ENCODE measurements at regions not wholly inside any gene's neighbourhood (a gene's known extent, or its start where the extent isn't known, plus 50 kb on each side); places are given as distances from the start of the nearest gene placed in this dataset.

DNA sequence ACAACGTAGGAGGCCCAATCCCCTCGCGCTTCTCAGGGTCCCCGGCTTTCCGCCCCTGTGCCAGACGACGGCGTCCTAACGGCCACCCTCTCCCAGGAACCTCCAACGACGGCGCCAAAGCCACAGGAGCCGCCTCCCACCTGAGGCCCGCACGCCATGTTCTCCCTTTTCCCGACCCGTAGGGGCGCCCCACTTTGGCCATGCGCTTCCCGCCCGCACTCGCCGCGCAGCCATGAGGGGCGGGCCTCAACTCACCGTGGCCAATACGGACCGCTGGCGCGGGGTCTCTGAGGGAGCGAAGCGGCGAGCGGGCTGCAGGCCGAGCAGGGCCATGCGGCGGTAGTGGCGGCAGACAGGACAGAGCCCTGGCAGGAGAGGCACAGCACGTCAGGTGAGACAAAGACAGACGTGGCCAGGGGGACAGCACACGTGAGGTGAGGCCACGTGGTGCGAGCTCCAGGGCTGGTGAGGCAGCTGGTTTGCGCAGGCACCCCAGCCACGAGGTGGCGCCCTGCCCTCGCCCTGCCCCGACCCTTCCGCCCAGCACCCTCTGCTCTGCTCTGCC is 1005.5 kb upstream of the PTPRD start:
- CTCF ChIA-PET, result no interaction called here
- Histone ChIP-seq H3K56ac (ENCODE audit: extremely low read depth, insufficient read depth, low read length) (no peak overlapping the region), H3K36me3 (ENCODE audit: control insufficient read depth, insufficient read depth, low read length) (no peaks in the 10 kb centered on the region), H3K9me1 (ENCODE audit: insufficient read depth, low read length) (no peaks in the 10 kb centered on the region), H4K20me1 (ENCODE audit: insufficient read depth, low read length) (no peaks in the 10 kb centered on the region), H3K79me1 (ENCODE audit: low read depth in 1 of 2, low read length in 2 of 2) (no peaks in the 10 kb centered on the region), H3K18ac (ENCODE audit: low read depth, low read length) (no peak overlapping the region), H2BK20ac (ENCODE audit: low read depth, low read length) (no peak overlapping the region), H4K8ac (ENCODE audit: low read depth in 2 of 2, low read length in 2 of 2) (no peak overlapping the region), H3K4me3 (ENCODE audit: insufficient read depth, low read depth, low read length) (no peak overlapping the region), H3K27me3 (ENCODE audit: control insufficient read depth, insufficient read depth, low read length) (no peaks in the 10 kb centered on the region), H3K9me3 (ENCODE audit: control insufficient read depth, insufficient read depth, low read length) (peaks cover 10% of the 10 kb centered on the region), H3K4ac (ENCODE audit: low read depth, low read length) (no peak overlapping the region), H2AK5ac (ENCODE audit: low read depth, low read length) (no peak overlapping the region), H3K4me1 (ENCODE audit: control insufficient read depth, insufficient read depth, low read length) (no peaks in the 10 kb centered on the region), H4K91ac (ENCODE audit: insufficient read depth, low read depth, low read length) (no peak overlapping the region), H4K5ac (ENCODE audit: low read depth, low read length) (no peak overlapping the region), H3K23ac (ENCODE audit: low read depth, low read length) (no peak overlapping the region), H3K4me2 (ENCODE audit: low read depth, low read length) (no peak overlapping the region), H2AFZ (replicated peaks; ENCODE audit: low read length, poor library complexity) (no peak overlapping the region), H3K27ac (ENCODE audit: insufficient read depth, low read length) (no peak overlapping the region), H2BK15ac (ENCODE audit: low read depth, low read length) (no peak overlapping the region), H3K9ac (ENCODE audit: low read depth, low read length) (no peak overlapping the region), H2BK120ac (ENCODE audit: low read depth, low read length) (no peak overlapping the region), H2BK5ac (ENCODE audit: low read depth, low read length, poor library complexity, severe bottlenecking) (no peak overlapping the region), H3K14ac (replicated peaks; ENCODE audit: low read depth, low read length) (no peak overlapping the region), H2AK9ac (replicated peaks; ENCODE audit: low read depth, low read length, poor library complexity) (no peak overlapping the region)
- BruUV-seq (replicated peaks), result no TSS peak
- dilution Hi-C loops (cut with HindIII; ENCODE audit: low sequenced_read_pairs, unreplicated experiment) (no loop called here), intact Hi-C loops (cut with micrococcal nuclease) (no loop called here), in situ Hi-C loops (cut with MboI; ENCODE audit: low sequenced_read_pairs) (no loop called here)
- 71% methylated on average over 18 of the region's 49 CpGs; no CpG with 5 or more reads in 1 of the 2 experiments for WGBS, 2 experiments (ENCODE audit: extremely low coverage in 2 of 2, insufficient read length in 1 of 2)
- no peak for TF ChIP-seq FOS (IDR thresholded peaks at IDR 0.05; ENCODE audit: low read depth, low read length)
- TF ChIP-seq, protein P1, sequence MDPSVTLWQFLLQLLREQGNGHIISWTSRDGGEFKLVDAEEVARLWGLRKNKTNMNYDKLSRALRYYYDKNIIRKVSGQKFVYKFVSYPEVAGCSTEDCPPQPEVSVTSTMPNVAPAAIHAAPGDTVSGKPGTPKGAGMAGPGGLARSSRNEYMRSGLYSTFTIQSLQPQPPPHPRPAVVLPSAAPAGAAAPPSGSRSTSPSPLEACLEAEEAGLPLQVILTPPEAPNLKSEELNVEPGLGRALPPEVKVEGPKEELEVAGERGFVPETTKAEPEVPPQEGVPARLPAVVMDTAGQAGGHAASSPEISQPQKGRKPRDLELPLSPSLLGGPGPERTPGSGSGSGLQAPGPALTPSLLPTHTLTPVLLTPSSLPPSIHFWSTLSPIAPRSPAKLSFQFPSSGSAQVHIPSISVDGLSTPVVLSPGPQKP (IDR thresholded peaks at IDR 0.05; ENCODE audit: borderline replicate concordance, low read depth, low read length), result no peak
- TF ChIP-seq, protein P2, sequence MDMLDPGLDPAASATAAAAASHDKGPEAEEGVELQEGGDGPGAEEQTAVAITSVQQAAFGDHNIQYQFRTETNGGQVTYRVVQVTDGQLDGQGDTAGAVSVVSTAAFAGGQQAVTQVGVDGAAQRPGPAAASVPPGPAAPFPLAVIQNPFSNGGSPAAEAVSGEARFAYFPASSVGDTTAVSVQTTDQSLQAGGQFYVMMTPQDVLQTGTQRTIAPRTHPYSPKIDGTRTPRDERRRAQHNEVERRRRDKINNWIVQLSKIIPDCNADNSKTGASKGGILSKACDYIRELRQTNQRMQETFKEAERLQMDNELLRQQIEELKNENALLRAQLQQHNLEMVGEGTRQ (IDR thresholded peaks at IDR 0.05; ENCODE audit: low read depth, low read length), result no peak
- TF ChIP-seq SMC3 (IDR thresholded peaks at IDR 0.05; ENCODE audit: low read depth, low read length), result no peak
- TF ChIP-seq POLR2A (IDR thresholded peaks at IDR 0.05; ENCODE audit: low read depth, low read length), result no peak
- TF ChIP-seq CEBPB (IDR thresholded peaks at IDR 0.05; ENCODE audit: low read depth, low read length), result no peak
- no peak for TF ChIP-seq RFX5 (IDR thresholded peaks at IDR 0.05; ENCODE audit: low read depth, low read length)
- no peak for TF ChIP-seq MAFK (IDR thresholded peaks at IDR 0.05; ENCODE audit: low read depth, low read length)
- no peak for TF ChIP-seq NFE2L2 (IDR thresholded peaks at IDR 0.05; ENCODE audit: low read depth, low read length)
- no peak for TF ChIP-seq RCOR1 (IDR thresholded peaks at IDR 0.05; ENCODE audit: insufficient replicate concordance, low read length)
- TF ChIP-seq MXI1 (IDR thresholded peaks at IDR 0.05; ENCODE audit: borderline replicate concordance, low read depth, low read length), result no peak
- TF ChIP-seq MAZ (IDR thresholded peaks at IDR 0.05; ENCODE audit: borderline replicate concordance, low read depth, low read length), result no peak
- TF ChIP-seq RAD21 (IDR thresholded peaks at IDR 0.05; ENCODE audit: low read length), result no peak
- DNase-seq (no peak), ATAC-seq (ENCODE audit: low read depth) (no peak)
- POLR2A ChIA-PET (ENCODE audit: unreplicated experiment), result no interaction called here

Measured in IMR-90 (cell line).